GM12878 (cell line): ENCODE measurements at regions not wholly inside any gene's neighbourhood (a gene's known extent, or its start where the extent isn't known, plus 50 kb on each side); places are given as distances from the start of the nearest gene placed in this dataset.

Source experiments
- ATAC-seq: fragments of 200-7000 bp; cut with Tn5 transposase; 3 replicates; pipeline ENCODE4 v1.9.1; 2020; ENCODE audit warnings: mild to moderate bottlenecking, moderate library complexity
- BruUV-seq: library from RNA; stranded (reverse); fragments of 400-500 nt; replicated peaks from 2 replicates; lab custom pipeline; 2021; lab: Mats Ljungman, UMichigan
- CTCF ChIA-PET: fragments of 300-600 bp; sonication (Branson Sonifier 250); formaldehyde crosslinking; extraction: SDS; loops from one replicate; lab custom pipeline; 2021; ENCODE audit warnings: inconsistent platforms; lab: Yijun Ruan, JAX
- POLR2A ChIA-PET: fragments of 350-600 bp; formaldehyde crosslinking; extraction: SDS; loops from one replicate; lab custom pipeline; 2021; ENCODE audit warnings: inconsistent platforms; lab: Charles Lee
- RAD21 ChIA-PET: fragments of 300-600 bp; sonication (Branson Sonifier 250); formaldehyde crosslinking; loops from one replicate; lab custom pipeline; 2023; ENCODE audit warnings: antibody characterized with exemption; ENCODE audit not compliant: unreplicated experiment; lab: Charles Lee
- SMC1A ChIA-PET: fragments of 300-600 bp; sonication (Branson Sonifier 250); formaldehyde crosslinking; loops from one replicate; lab custom pipeline; 2023; ENCODE audit not compliant: unreplicated experiment, uncharacterized antibody; lab: Charles Lee
- DNase-seq: peaks from one replicate; pipeline ENCODE4 v3.0.0-alpha.2; 2011; ENCODE audit warnings: low read depth, low spot score
- FAIRE-seq: peaks from 3 replicates; lab custom pipeline; 2011; peaks lifted over from hg19 to GRCh38; lab: Jason Lieb, UNC
- H2AFZ ChIP-seq: 2 replicates; pipeline ENCODE4 v1.6.0; 2011; ENCODE audit warnings: low read depth, low read length, control low read depth; ENCODE audit not compliant: control insufficient read depth
- H3K27ac ChIP-seq: 2 replicates; pipeline ENCODE4 v1.5.1; 2011; ENCODE audit warnings: control low read depth; ENCODE audit not compliant: control insufficient read depth, insufficient read depth
- H3K27me3 ChIP-seq, 2 experiments: replicated peaks in 1 of 2; 2 replicates each; pipeline versions ENCODE4 v1.6.0 to v1.6.1; 2011; ENCODE audit warnings: low read length in 1 of 2; ENCODE audit not compliant: control insufficient read depth in 2 of 2, insufficient read depth in 2 of 2
- H3K36me3 ChIP-seq, 2 experiments: 2 replicates each; pipeline ENCODE4 v1.5.1; 2011; ENCODE audit warnings: low read length in 1 of 2; ENCODE audit not compliant: control insufficient read depth in 2 of 2, insufficient read depth in 2 of 2
- H3K4me1 ChIP-seq: 2 replicates; pipeline ENCODE4 v1.6.1; 2011; ENCODE audit warnings: mild to moderate bottlenecking, low read length, moderate library complexity, mixed read lengths; ENCODE audit not compliant: control insufficient read depth, insufficient read depth
- H3K4me2 ChIP-seq: 2 replicates; pipeline ENCODE4 v1.6.0; 2011; ENCODE audit warnings: control low read depth; ENCODE audit not compliant: control insufficient read depth, insufficient read depth
- H3K4me3 ChIP-seq: fragments of 200-600 bp; sonication (generic); 2 replicates; pipeline ENCODE4 v1.5.1; 2016
- H3K79me2 ChIP-seq: 2 replicates; pipeline ENCODE4 v1.6.0; 2011; ENCODE audit warnings: low read length; ENCODE audit not compliant: control insufficient read depth, insufficient read depth
- H3K9ac ChIP-seq: 2 replicates; pipeline ENCODE4 v1.8.0; 2011; ENCODE audit warnings: low read length, control low read depth, mixed read lengths; ENCODE audit not compliant: control insufficient read depth, insufficient read depth
- H3K9me3 ChIP-seq: replicated peaks from 3 replicates; pipeline ENCODE4 v1.5.1; 2011; ENCODE audit warnings: mild to moderate bottlenecking, low read length; ENCODE audit not compliant: control insufficient read depth, insufficient read depth
- H4K20me1 ChIP-seq: 2 replicates; pipeline ENCODE4 v1.6.0; 2011; ENCODE audit not compliant: control insufficient read depth, insufficient read depth
- CBFB ChIP-seq: IDR thresholded peaks from 2 replicates; pipeline ENCODE4 v1.6.1; 2016; ENCODE audit warnings: antibody characterized with exemption, low read depth
- IKZF1 ChIP-seq: fragments of 450-650 bp; conservative IDR thresholded peaks from 2 replicates; pipeline ENCODE4 v1.6.1; 2017; ENCODE audit warnings: antibody characterized with exemption, mild to moderate bottlenecking
- JUNB ChIP-seq: IDR thresholded peaks from 2 replicates; pipeline ENCODE4 v1.6.1; 2016; ENCODE audit warnings: antibody characterized with exemption, mild to moderate bottlenecking
- MAX ChIP-seq: IDR thresholded peaks from 2 replicates; pipeline ENCODE4 v1.6.1; 2012; ENCODE audit warnings: low read depth, low read length, improper control_type of control experiment
- MEF2A ChIP-seq: IDR thresholded peaks from 2 replicates; pipeline ENCODE4 v1.6.1; 2011; ENCODE audit warnings: low read depth, mild to moderate bottlenecking, low read length, moderate library complexity; ENCODE audit not compliant: insufficient read depth
- POLR2AphosphoS2 ChIP-seq: IDR thresholded peaks from 2 replicates; pipeline ENCODE4 v1.6.1; 2011; ENCODE audit warnings: low read depth, mild to moderate bottlenecking, low read length, improper control_type of control experiment, moderate library complexity
- RAD21 ChIP-seq: IDR thresholded peaks from 2 replicates; pipeline ENCODE4 v1.6.1; 2011; ENCODE audit warnings: mild to moderate bottlenecking, low read depth, low read length, moderate library complexity; ENCODE audit not compliant: insufficient read depth
- SKIL ChIP-seq: fragments of 450-650 bp; IDR thresholded peaks from 2 replicates; pipeline ENCODE4 v1.6.1; 2017; ENCODE audit warnings: mild to moderate bottlenecking, low read depth, inconsistent platforms; ENCODE audit not compliant: poor library complexity, severe bottlenecking
- YY1 ChIP-seq: IDR thresholded peaks from 2 replicates; pipeline ENCODE4 v1.6.1; 2011; ENCODE audit warnings: low read depth, mild to moderate bottlenecking, low read length
- ZSCAN29 ChIP-seq: fragments of 450-650 bp; IDR thresholded peaks from 2 replicates; pipeline ENCODE4 v1.6.1; 2017; ENCODE audit warnings: mild to moderate bottlenecking, moderate library complexity
- WGBS: methylation state at CpG from one replicate; pipeline ENCODE4 v1.1.6; 2016; ENCODE audit warnings: low lambda C conversion rate; ENCODE audit not compliant: insufficient replicate concordance, insufficient coverage; ENCODE audit errors: missing lambda C conversion rate; 5-methylcytosine and 5-hydroxymethylcytosine counted together
- in situ Hi-C: fragments of 300-500 bp; cut with MboI; formaldehyde crosslinking; loops from 9 replicates; pipeline ENCODE4 v1.14.3; 2018; ENCODE audit warnings: mixed read lengths
- intact Hi-C: fragments of 100-400 bp; cut with micrococcal nuclease; formaldehyde crosslinking; loops from one replicate; pipeline ENCODE4 v1.14.2; 2022; ENCODE audit not compliant: unreplicated experiment

- POLR2A ChIA-PET: no interaction called here
- Histone ChIP-seq H3K9ac (no peak overlapping the region), H4K20me1 (no peaks in the 10 kb centered on the region), H3K4me3 (no peak overlapping the region), H2AFZ (no peak overlapping the region), H3K27ac (no peak overlapping the region), H3K36me3 (no peaks in the 10 kb centered on the region), H3K27me3 (no peaks in the 10 kb centered on the region; a peak in 1 of 4 replicates), H3K4me1 (no peaks in the 10 kb centered on the region), H3K9me3 (no peaks in the 10 kb centered on the region), H3K4me2 (no peak overlapping the region), H3K79me2 (no peaks in the 10 kb centered on the region)
- SMC1A ChIA-PET: no interaction called here
- RAD21 ChIA-PET: no interaction called here
- DNase-seq: no peak
- CTCF ChIA-PET: no interaction called here
- FAIRE-seq: no peak
- in situ Hi-C loops: no loop called here
- BruUV-seq: no TSS peak
- no peak for TF ChIP-seq SKIL
- TF ChIP-seq ZSCAN29: no peak
- no peak for TF ChIP-seq IKZF1
- TF ChIP-seq CBFB: no peak
- TF ChIP-seq MAX: no peak
- TF ChIP-seq RAD21: no peak
- no peak for TF ChIP-seq POLR2AphosphoS2
- TF ChIP-seq MEF2A: no peak
- TF ChIP-seq YY1: no peak
- TF ChIP-seq JUNB: no peak
- WGBS: 84% methylated on average over 6 of the region's 6 CpGs
- ATAC-seq: no peak
- intact Hi-C loops: no loop called here
These were observed 63.6 kb upstream of the INSIG1 start for GRCh38 chr7:155234158-155234492.
